ENCODE measurements at regions not wholly inside any gene's neighbourhood (a gene's known extent, or its start where the extent isn't known, plus 50 kb on each side); places are given as distances from the start of the nearest gene placed in this dataset.

DNA sequence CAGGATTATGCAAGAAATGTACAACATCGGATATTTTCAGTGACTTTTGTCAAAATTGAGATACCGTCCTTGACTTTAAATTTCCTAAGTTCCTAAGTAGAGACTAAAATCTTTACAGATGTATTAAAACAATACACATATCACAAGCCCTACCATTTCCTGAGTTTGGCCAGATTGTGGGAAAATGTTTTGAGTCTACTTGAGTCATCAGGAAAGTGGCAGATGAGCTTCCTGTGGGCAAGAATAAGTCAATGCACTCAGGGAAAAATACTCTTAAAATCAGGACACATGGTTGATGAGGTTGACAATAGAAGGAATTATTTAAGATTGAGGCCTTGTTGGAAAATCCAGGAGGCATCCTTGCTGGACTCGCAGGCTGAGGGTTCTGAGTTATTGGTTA, 162.5 kb downstream of the SNX10 start:
- TF ChIP-seq EZH2phosphoT487 (IDR thresholded peaks at IDR 0.05; ENCODE audit: borderline replicate concordance), result no peak
- TF ChIP-seq, protein P1, sequence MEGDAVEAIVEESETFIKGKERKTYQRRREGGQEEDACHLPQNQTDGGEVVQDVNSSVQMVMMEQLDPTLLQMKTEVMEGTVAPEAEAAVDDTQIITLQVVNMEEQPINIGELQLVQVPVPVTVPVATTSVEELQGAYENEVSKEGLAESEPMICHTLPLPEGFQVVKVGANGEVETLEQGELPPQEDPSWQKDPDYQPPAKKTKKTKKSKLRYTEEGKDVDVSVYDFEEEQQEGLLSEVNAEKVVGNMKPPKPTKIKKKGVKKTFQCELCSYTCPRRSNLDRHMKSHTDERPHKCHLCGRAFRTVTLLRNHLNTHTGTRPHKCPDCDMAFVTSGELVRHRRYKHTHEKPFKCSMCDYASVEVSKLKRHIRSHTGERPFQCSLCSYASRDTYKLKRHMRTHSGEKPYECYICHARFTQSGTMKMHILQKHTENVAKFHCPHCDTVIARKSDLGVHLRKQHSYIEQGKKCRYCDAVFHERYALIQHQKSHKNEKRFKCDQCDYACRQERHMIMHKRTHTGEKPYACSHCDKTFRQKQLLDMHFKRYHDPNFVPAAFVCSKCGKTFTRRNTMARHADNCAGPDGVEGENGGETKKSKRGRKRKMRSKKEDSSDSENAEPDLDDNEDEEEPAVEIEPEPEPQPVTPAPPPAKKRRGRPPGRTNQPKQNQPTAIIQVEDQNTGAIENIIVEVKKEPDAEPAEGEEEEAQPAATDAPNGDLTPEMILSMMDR (conservative IDR thresholded peaks at IDR 0.05; ENCODE audit: low read length), result no peak
